MCF 10A (cell line): ENCODE measurements at regions not wholly inside any gene's neighbourhood (a gene's known extent, or its start where the extent isn't known, plus 50 kb on each side); places are given as distances from the start of the nearest gene placed in this dataset.

Source experiments
- BruUV-seq: library from RNA; stranded (reverse); fragments of 400-500 nt; replicated peaks from 2 replicates; lab custom pipeline; 2021; lab: Mats Ljungman, UMichigan
- CTCF ChIA-PET: fragments of 300-600 bp; sonication (Branson Sonifier 250); formaldehyde crosslinking; extraction: SDS; loops from one replicate; lab custom pipeline; 2021; ENCODE audit warnings: antibody characterized with exemption, inconsistent platforms; lab: Yijun Ruan, JAX
- POLR2A ChIA-PET: fragments of 300-600, 350-650 bp; sonication (Branson Sonifier 250); formaldehyde crosslinking; extraction: SDS; loops from one replicate; lab custom pipeline; 2020; ENCODE audit warnings: antibody characterized with exemption, inconsistent platforms; lab: Yijun Ruan, JAX
- DNase-seq: peaks from one replicate; pipeline ENCODE4 v3.0.0-alpha.2; 2018; ENCODE audit not compliant: unreplicated experiment
- H3K27ac Mint-ChIP-seq: one replicate; pipeline ENCODE4 v1.8.0; 2022; ENCODE audit warnings: mild to moderate bottlenecking, low read depth, mixed read lengths; ENCODE audit not compliant: unreplicated experiment
- H3K27me3 Mint-ChIP-seq: one replicate; pipeline ENCODE4 v1.8.0; 2022; ENCODE audit warnings: mixed read lengths; ENCODE audit not compliant: insufficient read depth, unreplicated experiment
- H3K36me3 Mint-ChIP-seq: one replicate; pipeline ENCODE4 v1.8.0; 2022; ENCODE audit warnings: mild to moderate bottlenecking, moderate library complexity, mixed read lengths; ENCODE audit not compliant: insufficient read depth, unreplicated experiment
- H3K4me1 Mint-ChIP-seq: one replicate; pipeline ENCODE4 v1.8.0; 2022; ENCODE audit warnings: mixed read lengths; ENCODE audit not compliant: insufficient read depth, unreplicated experiment
- H3K4me3 Mint-ChIP-seq: one replicate; pipeline ENCODE4 v1.8.0; 2022; ENCODE audit warnings: mild to moderate bottlenecking, moderate library complexity, mixed read lengths; ENCODE audit not compliant: unreplicated experiment
- H3K9me3 Mint-ChIP-seq: one replicate; pipeline ENCODE4 v1.8.0; 2022; ENCODE audit warnings: mixed read lengths; ENCODE audit not compliant: unreplicated experiment
- CTCF ChIP-seq: fragments of 200-600 bp; IDR thresholded peaks from one replicate; pipeline ENCODE4 v1.8.0; 2022; ENCODE audit warnings: antibody characterized with exemption, mild to moderate bottlenecking; ENCODE audit not compliant: unreplicated experiment
- intact Hi-C: fragments of 100-400 bp; cut with micrococcal nuclease; formaldehyde crosslinking; loops from 2 replicates; pipeline ENCODE4 v1.14.1; 2022

- Mint-ChIP-seq H3K27ac (no peak overlapping the region), H3K9me3 (no peaks in the 10 kb centered on the region), H3K4me1 (peaks cover 11% of the 10 kb centered on the region), H3K27me3 (no peaks in the 10 kb centered on the region), H3K4me3 (no peak overlapping the region), H3K36me3 (no peaks in the 10 kb centered on the region)
- intact Hi-C loops, result no loop called here
- DNase-seq, result no peak
- TF ChIP-seq CTCF, result no peak
- BruUV-seq, result no TSS peak
- ChIA-PET CTCF (interaction anchor here (0.7 to 2.9 kb wide), 7 partner anchors 9 to 1679 kb away, joined by 3 to 21 read pairs (median 5); no protein-coding TSS in a partner anchor), POLR2A (no interaction called here)
Measured at GRCh38 chr1:239906394-239906793, 185.3 kb upstream of the FMN2 start.

- Mint-ChIP-seq H3K36me3 (no peaks in the 10 kb centered on the region), H3K27ac (peak overlapping the region; percentile 40), H3K4me3 (no peak overlapping the region), H3K27me3 (no peaks in the 10 kb centered on the region), H3K4me1 (peaks cover 36% of the 10 kb centered on the region), H3K9me3 (no peaks in the 10 kb centered on the region)
- TF ChIP-seq CTCF, result no peak
- BruUV-seq, result no TSS peak
- ChIA-PET POLR2A (interaction anchor here (0.6 to 1.6 kb wide), 11 partner anchors 13 to 1011 kb away, joined by 3 to 8 read pairs (median 4); no protein-coding TSS in a partner anchor), CTCF (interaction anchor here (0.6 to 2.2 kb wide), 12 partner anchors 12 to 1066 kb away, joined by 3 to 16 read pairs (median 4); no protein-coding TSS in a partner anchor)
- intact Hi-C loops, result loop anchor here (5.0 kb wide), 1 partner anchor 948 kb away; no protein-coding TSS in a partner anchor
- DNase-seq, result peak; percentile 97
Measured at GRCh38 chr1:239909898-239910297, 181.8 kb upstream of the FMN2 start.

GRCh38 chr1:239912471-239912870 is 179.2 kb upstream of the FMN2 start:
- BruUV-seq, result no TSS peak
- intact Hi-C loops, result loop anchor here (5.0 kb wide), 1 partner anchor 950 kb away; no protein-coding TSS in a partner anchor
- Mint-ChIP-seq H3K4me1 (peaks cover 43% of the 10 kb centered on the region), H3K36me3 (no peaks in the 10 kb centered on the region), H3K4me3 (no peak overlapping the region), H3K27ac (peak overlapping the region; percentile 20), H3K9me3 (no peaks in the 10 kb centered on the region), H3K27me3 (no peaks in the 10 kb centered on the region)
- peak; percentile 93 for DNase-seq
- TF ChIP-seq CTCF, result no peak
- POLR2A ChIA-PET, result interaction anchor here (0.8 to 1.4 kb wide), 3 partner anchors 14 to 97 kb away, joined by 3 to 6 read pairs (median 4); no protein-coding TSS in a partner anchor
- CTCF ChIA-PET, result interaction anchor here (0.6 to 1.8 kb wide), 4 partner anchors 16 to 1664 kb away, joined by 3 to 15 read pairs (median 6); partner anchors contain the start of gene CHRM3

- peaks cover 43% of the 10 kb centered on the region for H3K4me1 Mint-ChIP-seq
- peak; percentile 82 for DNase-seq
- no peak for TF ChIP-seq CTCF
- CTCF ChIA-PET, result interaction anchor here (0.5 to 2.6 kb wide), 6 partner anchors 18 to 1665 kb away, joined by 3 to 15 read pairs (median 6); no protein-coding TSS in a partner anchor
- no peaks in the 10 kb centered on the region for H3K27me3 Mint-ChIP-seq
- no peak overlapping the region for H3K4me3 Mint-ChIP-seq
- POLR2A ChIA-PET, result interaction anchor here (1.4 kb wide), 2 partner anchors 20 to 98 kb away, joined by 4 to 6 read pairs; no protein-coding TSS in a partner anchor
- no TSS peak for BruUV-seq
- H3K36me3 Mint-ChIP-seq, result no peaks in the 10 kb centered on the region
- intact Hi-C loops, result loop anchor here (5.0 kb wide), 1 partner anchor 951 kb away; no protein-coding TSS in a partner anchor
- no peaks in the 10 kb centered on the region for H3K9me3 Mint-ChIP-seq
- peak overlapping the region; percentile 44 for H3K27ac Mint-ChIP-seq
Measured at GRCh38 chr1:239913141-239913585, 178.5 kb upstream of the FMN2 start.
